H1 (cell line): ENCODE measurements at regions not wholly inside any gene's neighbourhood (a gene's known extent, or its start where the extent isn't known, plus 50 kb on each side); places are given as distances from the start of the nearest gene placed in this dataset.

Experiments used
- CTCF ChIA-PET: fragments of 300-600 bp; sonication (Branson Sonifier 250); formaldehyde crosslinking; loops from one replicate; lab custom pipeline; 2021; ENCODE audit not compliant: partially characterized antibody; lab: Charles Lee
- POLR2A ChIA-PET: fragments of 300-600 bp; sonication (Branson Sonifier 250); formaldehyde crosslinking; loops from one replicate; lab custom pipeline; 2021; ENCODE audit warnings: inconsistent platforms; ENCODE audit not compliant: partially characterized antibody; lab: Charles Lee
- DNase-seq, 2 experiments: peaks; one replicate each; pipeline versions ENCODE4 v3.0.0 to v3.0.0-alpha.2; 2010 to 2022; ENCODE audit warnings: low spot score in 2 of 2, low read depth in 1 of 2, mixed read lengths in 1 of 2
- FAIRE-seq: peaks from 2 replicates; lab custom pipeline; 2011; peaks lifted over from hg19 to GRCh38; lab: Jason Lieb, UNC
- H2AFZ ChIP-seq: 2 replicates; pipeline ENCODE4 v1.8.1; 2012; ENCODE audit warnings: low read length, inconsistent platforms
- H2AK5ac ChIP-seq: 2 replicates; pipeline ENCODE4 v1.6.1; 2013; ENCODE audit warnings: low read depth, low read length
- H2BK120ac ChIP-seq: replicated peaks from 2 replicates; pipeline ENCODE3; 2013; ENCODE audit warnings: low read depth, low read length, inconsistent platforms
- H2BK12ac ChIP-seq: 2 replicates; pipeline ENCODE4 v1.6.1; 2013; ENCODE audit warnings: low read depth, low read length
- H2BK15ac ChIP-seq: 2 replicates; pipeline ENCODE4 v1.6.1; 2013; ENCODE audit warnings: low read length
- H2BK20ac ChIP-seq: 2 replicates; pipeline ENCODE4 v1.6.1; 2013; ENCODE audit warnings: low read length
- H2BK5ac ChIP-seq: 2 replicates; pipeline ENCODE4 v1.6.1; 2013; ENCODE audit warnings: low read depth, low read length
- H3K14ac ChIP-seq: 2 replicates; pipeline ENCODE4 v1.6.1; 2013; ENCODE audit warnings: inconsistent platforms; ENCODE audit not compliant: insufficient read length
- H3K18ac ChIP-seq: 2 replicates; pipeline ENCODE4 v1.6.1; 2013; ENCODE audit warnings: low read length; ENCODE audit errors: extremely low read depth
- H3K23ac ChIP-seq: 2 replicates; pipeline ENCODE4 v1.6.1; 2013; ENCODE audit warnings: inconsistent platforms; ENCODE audit not compliant: insufficient read length
- H3K23me2 ChIP-seq: 2 replicates; pipeline ENCODE4 v1.6.1; 2013; ENCODE audit warnings: low read depth, low read length
- H3K27ac ChIP-seq: 2 replicates; pipeline ENCODE4 v1.6.1; 2011; ENCODE audit warnings: low read depth, low read length, inconsistent platforms
- H3K27me3 ChIP-seq, 4 experiments: replicated peaks in 1 of 4; 1 replicate in 1 of 4; 2 replicates in 3 of 4; pipeline versions ENCODE4 v1.6.1 to v1.8.1; 2011 to 2013; ENCODE audit warnings: low read length in 3 of 4, mild to moderate bottlenecking in 3 of 4, inconsistent platforms in 2 of 4, mixed read lengths in 2 of 4, moderate library complexity in 1 of 4; ENCODE audit not compliant: control insufficient read depth in 3 of 4, insufficient read depth in 3 of 4; ENCODE audit errors: extremely low read depth in 1 of 4
- H3K36me3 ChIP-seq, 4 experiments: 2 replicates each; pipeline versions ENCODE4 v1.6.1 to v1.8.1; 2011 to 2013; ENCODE audit warnings: mild to moderate bottlenecking in 4 of 4, low read length in 3 of 4, moderate library complexity in 2 of 4, control low read depth in 1 of 4, inconsistent platforms in 1 of 4; ENCODE audit not compliant: insufficient read depth in 4 of 4, control insufficient read depth in 2 of 4
- H3K4ac ChIP-seq: replicated peaks from 2 replicates; pipeline ENCODE3; 2013; ENCODE audit warnings: low read length, low read depth, mixed read lengths, inconsistent platforms; ENCODE audit not compliant: insufficient read length
- H3K4me1 ChIP-seq, 4 experiments: replicated peaks in 1 of 4; 1 replicate in 1 of 4; 2 replicates in 3 of 4; pipeline versions ENCODE4 v1.6.1 to v1.8.1; 2011 to 2013; ENCODE audit warnings: low read length in 3 of 4, inconsistent platforms in 2 of 4, mixed read lengths in 1 of 4; ENCODE audit not compliant: insufficient read depth in 4 of 4, control insufficient read depth in 3 of 4
- H3K4me2 ChIP-seq, 2 experiments: 2 replicates each; pipeline versions ENCODE4 v1.6.1 to v1.8.1; 2011 to 2013; ENCODE audit warnings: low read depth in 2 of 2, low read length in 2 of 2, control low read depth in 1 of 2, inconsistent platforms in 1 of 2, mild to moderate bottlenecking in 1 of 2; ENCODE audit not compliant: insufficient read depth in 1 of 2
- H3K4me3 ChIP-seq, 4 experiments: fragments of 200-600, 300-600 bp in 1 of 4; sonication (generic), shearing (Covaris generic), sonication (Bioruptor Twin) in 1 of 4; 2 replicates each; pipeline versions ENCODE4 v1.5.1 to v1.8.1; 2011 to 2016; ENCODE audit warnings: low read length in 4 of 4, low read depth in 3 of 4, control low read depth in 2 of 4, inconsistent platforms in 2 of 4, mild to moderate bottlenecking in 2 of 4, mixed read lengths in 1 of 4, moderate library complexity in 1 of 4; ENCODE audit not compliant: insufficient read depth in 2 of 4; ENCODE audit errors: extremely low read depth in 1 of 4
- H3K56ac ChIP-seq: replicated peaks from 2 replicates; pipeline ENCODE3; 2013; ENCODE audit warnings: low read depth, mild to moderate bottlenecking, mixed read lengths, low read length, inconsistent platforms; ENCODE audit not compliant: insufficient read length
- H3K79me1 ChIP-seq: 2 replicates; pipeline ENCODE4 v1.6.1; 2013; ENCODE audit warnings: low read depth, low read length, control low read depth
- H3K79me2 ChIP-seq, 2 experiments: 2 replicates each; pipeline versions ENCODE4 v1.6.1 to v1.8.1; 2012 to 2013; ENCODE audit warnings: low read length in 2 of 2, mild to moderate bottlenecking in 2 of 2, inconsistent platforms in 1 of 2; ENCODE audit not compliant: insufficient read depth in 2 of 2, control insufficient read depth in 1 of 2
- H3K9ac ChIP-seq, 4 experiments: replicated peaks in 1 of 4; 1 replicate in 1 of 4; 2 replicates in 3 of 4; pipeline versions ENCODE4 v1.6.1 to v1.8.1; 2011 to 2013; ENCODE audit warnings: low read depth in 3 of 4, low read length in 3 of 4, control low read depth in 2 of 4, mild to moderate bottlenecking in 2 of 4, moderate library complexity in 2 of 4, inconsistent platforms in 1 of 4; ENCODE audit errors: extremely low read depth in 1 of 4
- H3K9me3 ChIP-seq, 2 experiments: 2 replicates each; pipeline versions ENCODE4 v1.6.1 to v1.8.1; 2012 to 2013; ENCODE audit warnings: mild to moderate bottlenecking in 2 of 2, moderate library complexity in 2 of 2, control low read depth in 1 of 2, inconsistent platforms in 1 of 2, low read depth in 1 of 2, low read length in 1 of 2, mixed read lengths in 1 of 2; ENCODE audit not compliant: insufficient read depth in 2 of 2
- H4K20me1 ChIP-seq, 2 experiments: replicated peaks in 1 of 2; 2 replicates each; pipeline versions ENCODE3 to v1.8.1; 2011 to 2013; ENCODE audit warnings: inconsistent platforms in 2 of 2, low read length in 2 of 2, mild to moderate bottlenecking in 1 of 2; ENCODE audit not compliant: insufficient read depth in 2 of 2, control insufficient read depth in 1 of 2
- H4K5ac ChIP-seq: 2 replicates; pipeline ENCODE4 v1.6.1; 2013; ENCODE audit warnings: low read length, low read depth, mixed read lengths, inconsistent platforms; ENCODE audit not compliant: insufficient read length
- H4K8ac ChIP-seq: 2 replicates; pipeline ENCODE4 v1.8.0; 2013; ENCODE audit warnings: mild to moderate bottlenecking, moderate library complexity, low read length, inconsistent platforms; ENCODE audit not compliant: insufficient read depth; ENCODE audit errors: extremely low read depth
- H4K91ac ChIP-seq: replicated peaks from 2 replicates; pipeline ENCODE3; 2013; ENCODE audit warnings: low read length, mixed read lengths, inconsistent platforms; ENCODE audit not compliant: insufficient read length
- GABPA ChIP-seq: IDR thresholded peaks from 2 replicates; pipeline ENCODE4 v1.6.1; 2011; ENCODE audit warnings: mild to moderate bottlenecking, low read length, moderate library complexity, borderline replicate concordance; ENCODE audit not compliant: insufficient read depth
- NRF1 ChIP-seq: IDR thresholded peaks from 2 replicates; pipeline ENCODE4 v1.6.1; 2011; ENCODE audit warnings: mild to moderate bottlenecking, low read depth, low read length, improper control_type of control experiment
- PHF8 ChIP-seq: fragments of 200-600 bp; sonication (generic); conservative IDR thresholded peaks from 2 replicates; pipeline ENCODE4 v1.7.1; 2012; ENCODE audit warnings: low read depth, mild to moderate bottlenecking, inconsistent platforms, low read length, moderate library complexity
- RXRA ChIP-seq: IDR thresholded peaks from 2 replicates; pipeline ENCODE4 v1.6.1; 2011; ENCODE audit warnings: low read depth, mild to moderate bottlenecking, low read length, moderate library complexity; ENCODE audit not compliant: insufficient read depth
- WGBS, 2 experiments: shearing (Covaris generic) in 1 of 2; methylation state at CpG; one replicate each; pipeline versions ENCODE4 v1.1.6 to v1.1.7; 2013 to 2015; ENCODE audit warnings: low lambda C conversion rate in 2 of 2, mixed read lengths in 2 of 2, inconsistent platforms in 1 of 2, low coverage in 1 of 2, missing lambda C conversion rate in 1 of 2; ENCODE audit not compliant: insufficient replicate concordance in 2 of 2, insufficient coverage in 1 of 2, insufficient read length in 1 of 2; ENCODE audit errors: extremely low coverage in 1 of 2, missing lambda C conversion rate in 1 of 2; 5-methylcytosine and 5-hydroxymethylcytosine counted together

DNA sequence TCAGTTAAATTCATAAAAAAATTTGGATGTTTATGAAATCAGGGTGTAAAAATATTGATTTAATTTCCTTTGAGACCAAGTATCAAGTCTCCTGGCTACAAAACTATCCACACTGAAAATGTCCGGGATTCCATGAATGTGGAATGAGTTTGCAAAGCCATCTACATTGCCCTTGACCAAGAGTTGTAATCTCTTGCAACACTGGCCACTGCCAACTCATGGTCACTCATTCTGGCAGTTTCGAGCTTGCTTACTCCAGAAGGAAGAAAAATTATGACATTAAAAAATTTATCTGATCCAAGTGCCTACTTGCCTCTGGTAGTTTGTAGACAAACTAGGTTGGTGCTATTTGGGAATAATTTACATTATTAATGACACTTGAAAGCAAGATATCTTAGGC, 84.2 kb downstream of the NPY start:
- TF ChIP-seq PHF8 (no peak), NRF1 (no peak), RXRA (no peak), GABPA (no peak)
- H3K23me2 ChIP-seq, result no peaks in the 10 kb centered on the region
- H3K9ac ChIP-seq, result no peak overlapping the region
- ChIA-PET POLR2A (interaction anchor here (4.9 kb wide), 1 partner anchor 13 kb away, joined by 17 read pairs; no protein-coding TSS in a partner anchor), CTCF (interaction anchor here (1.5 to 2.1 kb wide), 3 partner anchors 9 to 50 kb away, joined by 5 to 9 read pairs (median 5); no protein-coding TSS in a partner anchor)
- no peak overlapping the region for H2BK5ac ChIP-seq
- H3K4ac ChIP-seq, result no peak overlapping the region
- H3K79me1 ChIP-seq, result 0 out of 2 replicates have a peak, but pooled peaks cover 2% of the 10 kb centered on the region
- no peak overlapping the region for H3K27ac ChIP-seq
- no peak overlapping the region for H2AFZ ChIP-seq
- no peak overlapping the region for H2BK15ac ChIP-seq
- H4K8ac ChIP-seq, result no peak overlapping the region
- H2BK20ac ChIP-seq, result no peak overlapping the region
- 90% methylated on average over 2 of the region's 2 CpGs; no CpG with 5 or more reads in 1 of the 2 experiments for WGBS, 2 experiments
- H4K5ac ChIP-seq, result no peak overlapping the region
- no peaks in the 10 kb centered on the region for H4K20me1 ChIP-seq
- no peak overlapping the region for H3K4me2 ChIP-seq
- peaks cover 0 to 10% (median 4%) of the 10 kb centered on the region in 4 experiments; a peak in 6 of 7 replicates for H3K4me1 ChIP-seq
- no peak overlapping the region for H3K18ac ChIP-seq
- no peak for DNase-seq
- H3K14ac ChIP-seq, result no peak overlapping the region
- H3K23ac ChIP-seq, result no peak overlapping the region
- H3K9me3 ChIP-seq, result no peaks in the 10 kb centered on the region
- no peak overlapping the region for H2AK5ac ChIP-seq
- no peak for FAIRE-seq
- no peak overlapping the region for H2BK120ac ChIP-seq
- H3K56ac ChIP-seq, result no peak overlapping the region
- H3K36me3 ChIP-seq, result no peaks in the 10 kb centered on the region
- H2BK12ac ChIP-seq, result no peak overlapping the region
- no peak overlapping the region for H3K4me3 ChIP-seq
- H3K27me3 ChIP-seq, result no peaks in the 10 kb centered on the region
- no peaks in the 10 kb centered on the region for H3K79me2 ChIP-seq
- H4K91ac ChIP-seq, result no peak overlapping the region
